Uterus (tissue), 2 donors: ENCODE measurements at regions not wholly inside any gene's neighbourhood (a gene's known extent, or its start where the extent isn't known, plus 50 kb on each side); places are given as distances from the start of the nearest gene placed in this dataset.

Experiments
- CTCF ChIP-seq, 4 experiments: fragments of 200-600 bp in 2 of 4; fragments of 450-650 bp in 2 of 4; sonication (generic) in 2 of 4; IDR thresholded peaks; one replicate each; pipeline ENCODE4 v1.5.1; 2016 to 2019; ENCODE audit warnings: antibody characterized with exemption in 4 of 4, mild to moderate bottlenecking in 2 of 4, moderate library complexity in 1 of 4
- POLR2A ChIP-seq, 2 donors: fragments of 450-650 bp; IDR thresholded peaks; one replicate each; pipeline ENCODE4 v1.6.1; 2016; ENCODE audit warnings: antibody characterized with exemption in 2 of 2, mild to moderate bottlenecking in 1 of 2, moderate library complexity in 1 of 2

GRCh38 chr9:80052830-80053229 lies 481.1 kb downstream of the TLE4 start:
- TF ChIP-seq CTCF (IDR thresholded peaks at IDR 0.05): no peak
- TF ChIP-seq POLR2A (IDR thresholded peaks at IDR 0.05): no peak
